GM19467 (cell line): ENCODE measurements at regions not wholly inside any gene's neighbourhood (a gene's known extent, or its start where the extent isn't known, plus 50 kb on each side); places are given as distances from the start of the nearest gene placed in this dataset.
"Not testable (repeated sequence)": the region's sequence is repeated elsewhere in the genome, so short reads cannot be mapped to it uniquely, and the experiment has no call there.

ENCODE experiments used
- ATAC-seq: cut with Tn5 transposase; IDR thresholded peaks from one replicate; pipeline ENCODE4 v1.9.1; 2021; ENCODE audit warnings: mild to moderate bottlenecking, moderate library complexity; ENCODE audit not compliant: unreplicated experiment

DNA sequence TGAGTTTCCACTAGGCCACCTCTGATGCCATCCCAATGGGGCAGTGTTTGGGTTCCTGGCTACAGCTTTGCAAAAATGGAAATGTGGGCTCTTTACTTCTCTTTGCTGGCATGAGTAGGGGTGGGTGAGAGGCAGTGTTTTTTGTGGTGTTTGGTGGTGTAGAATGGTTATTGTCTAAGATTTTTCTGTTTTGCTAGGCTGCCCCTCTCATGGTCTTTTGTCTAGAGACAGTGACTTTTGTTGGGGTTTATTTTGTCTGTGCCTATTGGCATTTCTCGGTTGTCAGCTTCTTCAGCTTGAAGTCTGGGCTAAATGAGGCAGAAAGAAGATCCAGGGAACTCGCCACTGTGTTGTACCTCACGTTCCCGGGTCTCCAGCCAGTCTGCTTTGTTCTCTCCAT lies 112.1 kb downstream of the CENPF start:
- ATAC-seq, result no peak

- ATAC-seq, result no peak
These were observed 114.4 kb downstream of the CENPF start for GRCh38 chr1:214717351-214717750.

GRCh38 chr1:214718724-214719123 lies 115.7 kb downstream of the CENPF start:
- no peak for ATAC-seq

DNA sequence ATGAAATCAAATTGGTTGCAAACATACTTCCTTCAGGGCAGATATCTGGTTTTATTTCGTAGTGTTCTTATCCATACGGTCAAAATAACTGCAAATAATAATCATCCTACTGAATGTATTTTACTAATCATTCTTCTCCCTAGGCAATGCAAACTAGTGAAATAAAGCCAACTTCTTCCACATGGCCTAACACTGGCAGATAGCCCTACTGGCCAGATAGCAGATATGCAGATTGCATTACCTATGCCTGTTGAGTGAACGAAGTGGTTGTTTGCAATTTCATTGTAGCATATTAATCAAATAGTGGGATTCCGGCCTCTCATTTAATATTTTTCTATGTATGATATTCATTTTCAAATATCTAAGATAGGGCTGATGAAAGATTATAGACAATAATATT lies 116.2 kb downstream of the CENPF start:
- no peak for ATAC-seq

DNA sequence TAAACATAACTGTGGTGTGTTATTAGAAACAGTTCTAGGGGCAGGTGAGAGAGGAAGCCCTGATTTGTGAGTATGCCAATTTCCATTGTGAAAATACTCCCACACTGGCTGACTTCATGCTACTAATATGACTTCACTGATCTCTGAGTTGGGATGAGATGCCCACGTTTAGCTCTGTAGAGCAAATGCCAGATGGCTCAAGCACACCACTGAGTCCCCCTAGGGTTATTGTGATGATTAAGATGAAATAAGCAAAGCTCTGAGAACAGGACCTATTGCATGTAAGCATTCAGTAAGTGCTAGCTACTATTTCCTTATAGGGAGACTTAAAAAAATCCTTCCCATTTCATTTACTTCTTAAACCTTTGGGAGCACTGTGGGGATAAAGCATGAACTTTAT lies 117.6 kb downstream of the CENPF start:
- ATAC-seq, result no peak

DNA sequence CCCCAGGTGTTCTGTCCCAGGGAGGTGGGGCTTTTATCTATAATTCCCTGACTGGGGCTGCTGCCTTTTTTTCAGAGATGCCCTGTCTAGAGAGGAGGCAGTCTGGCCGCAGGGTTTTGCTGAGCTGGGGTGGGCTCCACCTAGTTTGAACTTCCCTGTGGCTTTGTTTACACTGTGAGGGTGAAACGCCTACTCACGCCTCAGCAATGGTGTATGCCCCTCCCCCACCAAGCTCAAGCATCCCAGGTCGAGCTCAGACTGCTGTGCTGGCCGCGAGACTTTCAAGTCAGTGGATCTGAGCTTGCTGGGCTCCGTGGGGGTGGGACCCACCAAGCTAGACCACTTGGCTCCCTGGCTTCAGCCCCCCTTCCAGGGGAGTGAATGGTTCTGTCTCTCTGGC lies 124.3 kb downstream of the CENPF start:
- no peak for ATAC-seq

GRCh38 chr1:214739621-214740238 lies 136.7 kb downstream of the CENPF start:
- ATAC-seq, result no peak

DNA sequence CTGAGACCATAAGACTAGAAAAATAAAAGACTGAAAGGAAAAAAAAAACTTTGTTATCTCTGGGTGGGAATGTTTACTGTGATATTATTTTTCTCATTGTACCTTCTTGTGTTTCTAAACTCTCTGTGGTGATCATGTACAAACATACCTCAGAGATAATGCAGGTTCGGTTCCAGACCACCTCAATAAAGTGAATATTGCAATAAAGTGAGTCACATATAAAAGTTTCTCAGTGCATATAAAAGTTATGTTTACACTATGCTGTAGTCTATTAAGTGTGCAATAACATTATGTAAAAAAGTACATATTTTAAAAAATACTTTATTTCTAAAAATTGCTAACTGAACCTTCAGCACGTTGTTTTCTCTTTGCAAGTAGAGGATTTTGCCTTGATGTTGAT lies 137.5 kb downstream of the CENPF start:
- no peak for ATAC-seq

DNA sequence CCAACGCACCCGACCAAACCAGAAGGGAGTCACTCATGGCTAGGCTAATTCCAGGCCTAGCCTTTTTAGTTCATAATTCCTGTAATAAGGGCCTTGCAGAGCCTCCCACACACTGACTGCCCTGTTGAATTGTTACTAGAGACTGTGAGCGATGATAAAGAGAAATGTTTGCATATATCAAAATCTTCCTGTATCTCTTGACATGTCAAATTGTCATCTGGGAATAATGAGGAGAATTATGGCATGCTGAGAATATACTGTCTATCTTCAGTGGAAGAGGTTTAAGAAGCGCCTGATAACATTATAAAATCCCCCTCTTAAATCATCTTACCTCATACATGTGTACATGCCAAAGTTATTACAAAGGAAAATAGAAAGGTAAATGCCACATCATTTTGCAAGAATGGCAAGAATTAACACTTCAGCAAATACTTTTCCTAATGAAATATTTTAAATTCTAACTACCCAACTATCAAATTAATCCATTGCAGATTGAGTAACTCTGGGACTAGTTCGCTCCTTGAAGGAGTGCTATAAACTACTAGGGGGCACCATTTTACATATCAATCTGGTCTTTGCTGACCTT lies 144.1 kb downstream of the CENPF start:
- ATAC-seq, result no peak

- ATAC-seq, result no peak
These were observed 150.3 kb downstream of the CENPF start for GRCh38 chr1:214753236-214753852.

GRCh38 chr1:214761030-214761429 lies 158.0 kb downstream of the CENPF start:
- no peak for ATAC-seq

GRCh38 chr1:214762902-214763301 lies 159.9 kb downstream of the CENPF start:
- ATAC-seq, result no peak

GRCh38 chr1:214764502-214764901 lies 161.5 kb downstream of the CENPF start:
- ATAC-seq, result no peak

- no peak for ATAC-seq
These were observed 164.2 kb downstream of the CENPF start for GRCh38 chr1:214767221-214767620.

DNA sequence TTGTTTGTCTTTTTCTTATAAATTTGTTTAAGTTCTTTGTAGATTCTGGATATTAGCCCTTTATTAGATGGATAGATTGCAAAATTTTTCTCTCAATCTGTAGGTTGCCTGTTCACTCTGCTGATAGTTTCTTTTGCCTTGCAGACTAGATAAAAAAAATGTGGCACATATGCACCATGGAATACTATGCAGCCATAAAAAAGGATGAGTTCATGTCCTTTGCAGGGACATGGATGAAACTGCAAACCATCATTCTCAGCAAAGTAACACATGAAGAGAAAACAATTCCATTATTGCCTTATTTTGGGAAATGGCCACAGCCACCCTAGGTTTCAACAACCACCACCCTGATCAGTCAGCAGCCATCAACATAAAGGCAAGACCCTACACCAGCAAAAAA lies 166.7 kb downstream of the CENPF start:
- ATAC-seq, result not testable (repeated sequence)

DNA sequence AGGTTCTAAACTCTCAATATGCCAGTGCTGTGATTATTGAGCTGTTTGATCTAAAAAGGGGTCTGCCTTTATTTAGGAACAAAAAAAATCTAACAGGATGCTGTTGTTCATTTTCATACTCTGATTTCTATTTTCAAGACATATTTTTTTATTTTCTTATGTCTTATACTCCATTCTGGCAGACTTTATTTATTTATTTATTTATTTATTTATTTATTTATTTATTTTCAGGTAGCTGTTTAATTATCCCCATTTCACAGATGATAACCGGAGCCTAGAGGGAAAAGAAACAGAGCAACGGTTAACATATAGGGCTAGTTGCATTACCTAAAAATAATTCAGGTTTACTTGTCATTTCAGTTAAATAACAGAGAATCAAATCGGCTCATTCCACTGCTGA lies 174.4 kb downstream of the CENPF start:
- no peak for ATAC-seq

GRCh38 chr1:214791961-214792360 lies 189.0 kb downstream of the CENPF start:
- no peak for ATAC-seq

DNA sequence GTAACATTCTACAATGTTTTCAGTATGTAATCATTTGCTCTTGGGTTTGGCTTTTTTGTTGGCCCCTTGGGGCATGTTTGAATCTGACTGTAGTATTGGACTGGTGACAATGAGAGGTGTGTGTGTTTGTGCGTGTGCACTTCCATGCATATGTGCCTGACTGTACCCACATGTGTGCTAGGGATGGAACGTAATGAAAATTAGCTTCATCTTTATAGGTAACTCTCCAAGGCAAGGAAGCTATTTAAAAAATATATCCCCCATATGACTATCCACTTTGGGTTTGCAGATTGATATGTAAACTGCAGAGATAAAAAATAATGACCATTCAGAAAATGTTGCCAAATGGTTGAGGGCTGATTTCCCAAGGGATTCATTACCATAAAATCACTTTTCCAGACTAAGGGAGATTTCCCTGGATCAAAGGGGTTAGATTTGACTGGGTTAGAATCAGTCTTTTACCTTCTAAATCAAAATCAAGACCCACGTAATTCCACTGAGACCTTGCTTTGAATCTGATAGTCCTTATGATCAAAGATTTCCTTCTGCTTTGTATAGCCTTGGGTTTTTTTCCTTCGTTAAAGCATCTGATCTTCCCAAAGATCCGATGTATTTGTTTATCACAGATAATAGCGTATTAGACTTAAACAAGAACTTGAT lies 189.7 kb downstream of the CENPF start:
- ATAC-seq, result no peak

GRCh38 chr1:214793708-214794107 lies 190.7 kb downstream of the CENPF start:
- ATAC-seq, result no peak

- no peak for ATAC-seq
These were observed 198.2 kb downstream of the CENPF start for GRCh38 chr1:214801191-214801590.

GRCh38 chr1:214808845-214809460 lies 206.0 kb downstream of the CENPF start:
- no peak for ATAC-seq

DNA sequence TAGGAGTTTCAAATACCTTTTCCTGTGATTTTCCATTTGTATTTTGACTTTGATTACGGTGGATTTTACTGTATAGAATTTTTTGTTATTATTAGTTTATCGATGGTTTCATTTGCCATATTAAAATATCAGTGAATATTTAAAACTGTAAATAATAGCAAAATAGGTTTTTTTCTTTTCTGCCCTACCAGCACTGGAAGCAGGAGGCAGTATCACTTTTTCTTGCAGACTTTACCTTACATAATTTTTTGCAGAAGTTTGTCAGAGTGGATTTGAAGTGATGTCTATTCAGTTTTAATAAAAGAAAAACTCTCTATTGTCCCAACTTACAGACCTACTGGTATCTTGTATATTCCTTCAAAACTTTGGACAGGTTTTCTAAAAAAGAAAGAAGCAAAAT lies 213.6 kb downstream of the CENPF start:
- ATAC-seq, result no peak
